Neural cell (in vitro differentiated cells): ENCODE measurements at regions not wholly inside any gene's neighbourhood (a gene's known extent, or its start where the extent isn't known, plus 50 kb on each side); places are given as distances from the start of the nearest gene placed in this dataset.

ENCODE experiments used
- H2AFZ ChIP-seq: fragments of 200-600, 300-800 bp; sonication (generic), shearing (Covaris generic); 2 replicates; pipeline ENCODE4 v1.6.0; 2014; ENCODE audit warnings: low read depth, mild to moderate bottlenecking, antibody characterized with exemption, low read length, moderate library complexity
- H3F3A ChIP-seq: fragments of 200-600 bp; shearing (Covaris generic); 2 replicates; pipeline ENCODE4 v1.6.1; 2016; ENCODE audit warnings: mild to moderate bottlenecking, moderate library complexity, mixed read lengths, antibody characterized with exemption, low read length; ENCODE audit not compliant: insufficient read depth, poor library complexity, severe bottlenecking
- H3K27ac ChIP-seq: fragments of 200-600, 300-800 bp; sonication (generic), shearing (Covaris generic); 2 replicates; pipeline ENCODE4 v1.5.1; 2014; ENCODE audit warnings: mild to moderate bottlenecking, low read length, moderate library complexity
- H3K27me3 ChIP-seq: fragments of 300-800, 200-600 bp; sonication (generic), shearing (Covaris generic); 2 replicates; pipeline ENCODE4 v1.6.0; 2014; ENCODE audit warnings: mild to moderate bottlenecking, low read depth, low read length, moderate library complexity; ENCODE audit not compliant: insufficient read depth
- H3K36me3 ChIP-seq: fragments of 300-800, 200-600 bp; sonication (generic), shearing (Covaris generic); 2 replicates; pipeline ENCODE4 v1.5.1; 2014; ENCODE audit warnings: mild to moderate bottlenecking, antibody characterized with exemption, low read length, moderate library complexity; ENCODE audit not compliant: insufficient read depth
- H3K4me2 ChIP-seq: fragments of 300-800, 200-600 bp; sonication (generic), shearing (Covaris generic); 2 replicates; pipeline ENCODE4 v1.6.0; 2014; ENCODE audit warnings: mild to moderate bottlenecking, low read length
- H3K4me3 ChIP-seq: fragments of 300-800, 200-600 bp; sonication (generic), shearing (Covaris generic); 2 replicates; pipeline ENCODE4 v1.5.1; 2014; ENCODE audit warnings: mild to moderate bottlenecking, low read length, moderate library complexity
- H3K79me2 ChIP-seq: fragments of 200-600 bp; shearing (Covaris generic); replicated peaks from 2 replicates; pipeline ENCODE4 v1.6.0; 2014; ENCODE audit warnings: mild to moderate bottlenecking, low read length, moderate library complexity; ENCODE audit not compliant: insufficient read depth
- H3K9ac ChIP-seq: fragments of 300-800, 200-600 bp; sonication (generic), shearing (Covaris generic); 2 replicates; pipeline ENCODE4 v1.6.1; 2016; ENCODE audit warnings: mild to moderate bottlenecking, low read length, mixed read lengths
- H3K9me2 ChIP-seq: fragments of 200-600 bp; shearing (Covaris generic); 2 replicates; pipeline ENCODE4 v1.6.1; 2016; ENCODE audit warnings: mild to moderate bottlenecking, low read length, mixed read lengths; ENCODE audit not compliant: insufficient read depth
- H3K9me3 ChIP-seq: fragments of 200-600, 300-800 bp; sonication (generic), shearing (Covaris generic); 2 replicates; pipeline ENCODE4 v1.6.1; 2016; ENCODE audit warnings: mild to moderate bottlenecking, mixed run types, low read length, moderate library complexity, mixed read lengths
- H4K20me1 ChIP-seq: fragments of 200-600 bp; shearing (Covaris generic); 2 replicates; pipeline ENCODE4 v1.6.1; 2016; ENCODE audit warnings: mild to moderate bottlenecking, mixed run types; ENCODE audit not compliant: insufficient read depth
- EP300 ChIP-seq: fragments of 450-650 bp; conservative IDR thresholded peaks from 2 replicates; pipeline ENCODE4 v1.6.1; 2014; ENCODE audit warnings: antibody characterized with exemption, mild to moderate bottlenecking, moderate library complexity; ENCODE audit not compliant: poor library complexity, severe bottlenecking
- EZH2 ChIP-seq: fragments of 200-600, 300-800 bp; shearing (Covaris generic), sonication (generic); IDR thresholded peaks from 2 replicates; pipeline ENCODE4 v1.6.1; 2014; ENCODE audit warnings: antibody characterized with exemption, low read length, borderline replicate concordance, mild to moderate bottlenecking; ENCODE audit not compliant: insufficient read depth, poor library complexity, severe bottlenecking
- MXI1 ChIP-seq: fragments of 450-650 bp; conservative IDR thresholded peaks from 2 replicates; pipeline ENCODE4 v1.6.1; 2014; ENCODE audit warnings: antibody characterized with exemption, mild to moderate bottlenecking; ENCODE audit not compliant: poor library complexity, severe bottlenecking
- POLR2AphosphoS5 ChIP-seq: IDR thresholded peaks from 2 replicates; pipeline ENCODE4 v1.6.1; 2012
- RAD21 ChIP-seq: fragments of 450-650 bp; conservative IDR thresholded peaks from 2 replicates; pipeline ENCODE4 v1.6.1; 2014; ENCODE audit warnings: antibody characterized with exemption, mild to moderate bottlenecking, moderate library complexity
- SMC3 ChIP-seq: fragments of 450-650 bp; conservative IDR thresholded peaks from 2 replicates; pipeline ENCODE4 v1.6.1; 2014; ENCODE audit warnings: antibody characterized with exemption, mild to moderate bottlenecking, moderate library complexity; ENCODE audit not compliant: poor library complexity
- TAF1 ChIP-seq: IDR thresholded peaks from 2 replicates; pipeline ENCODE4 v1.6.1; 2012; ENCODE audit warnings: low read depth
- TF ChIP-seq, protein P1 (sequence below): IDR thresholded peaks from 2 replicates; pipeline ENCODE4 v1.6.1; 2012; ENCODE audit warnings: borderline replicate concordance
- TF ChIP-seq, protein P2 (sequence below): fragments of 450-650 bp; IDR thresholded peaks from 2 replicates; pipeline ENCODE4 v1.5.1; 2014; ENCODE audit warnings: antibody characterized with exemption, mild to moderate bottlenecking, moderate library complexity; ENCODE audit not compliant: poor library complexity, severe bottlenecking

DNA sequence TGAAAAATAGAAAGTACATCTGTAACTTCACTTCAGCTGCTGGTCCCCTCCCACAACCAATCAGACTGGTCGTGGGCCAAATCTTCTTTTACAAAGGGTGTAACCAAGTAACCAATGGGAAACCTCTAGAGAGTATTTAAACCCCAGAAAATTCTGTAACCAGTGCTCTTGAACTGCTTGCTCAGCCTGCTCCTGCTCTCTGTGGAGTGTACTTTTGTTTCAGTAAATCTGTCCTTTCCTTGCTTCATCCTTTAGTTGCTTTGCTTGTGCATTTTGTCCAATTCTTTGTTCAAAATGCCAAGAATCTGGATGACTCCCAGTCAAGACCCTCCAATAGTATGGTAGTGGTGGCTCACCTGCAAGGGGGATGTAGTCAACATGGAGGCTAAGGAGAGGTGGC is 489.1 kb downstream of the FUT8 start:
- no peak overlapping the region for H3K9ac ChIP-seq
- no peak overlapping the region for H3K4me2 ChIP-seq
- no peaks in the 10 kb centered on the region for H3K79me2 ChIP-seq
- no peaks in the 10 kb centered on the region for H3K9me3 ChIP-seq
- no peaks in the 10 kb centered on the region for H3K9me2 ChIP-seq
- TF ChIP-seq RAD21: no peak
- no peak for TF ChIP-seq EP300
- TF ChIP-seq POLR2AphosphoS5: no peak
- TF ChIP-seq, protein P1, sequence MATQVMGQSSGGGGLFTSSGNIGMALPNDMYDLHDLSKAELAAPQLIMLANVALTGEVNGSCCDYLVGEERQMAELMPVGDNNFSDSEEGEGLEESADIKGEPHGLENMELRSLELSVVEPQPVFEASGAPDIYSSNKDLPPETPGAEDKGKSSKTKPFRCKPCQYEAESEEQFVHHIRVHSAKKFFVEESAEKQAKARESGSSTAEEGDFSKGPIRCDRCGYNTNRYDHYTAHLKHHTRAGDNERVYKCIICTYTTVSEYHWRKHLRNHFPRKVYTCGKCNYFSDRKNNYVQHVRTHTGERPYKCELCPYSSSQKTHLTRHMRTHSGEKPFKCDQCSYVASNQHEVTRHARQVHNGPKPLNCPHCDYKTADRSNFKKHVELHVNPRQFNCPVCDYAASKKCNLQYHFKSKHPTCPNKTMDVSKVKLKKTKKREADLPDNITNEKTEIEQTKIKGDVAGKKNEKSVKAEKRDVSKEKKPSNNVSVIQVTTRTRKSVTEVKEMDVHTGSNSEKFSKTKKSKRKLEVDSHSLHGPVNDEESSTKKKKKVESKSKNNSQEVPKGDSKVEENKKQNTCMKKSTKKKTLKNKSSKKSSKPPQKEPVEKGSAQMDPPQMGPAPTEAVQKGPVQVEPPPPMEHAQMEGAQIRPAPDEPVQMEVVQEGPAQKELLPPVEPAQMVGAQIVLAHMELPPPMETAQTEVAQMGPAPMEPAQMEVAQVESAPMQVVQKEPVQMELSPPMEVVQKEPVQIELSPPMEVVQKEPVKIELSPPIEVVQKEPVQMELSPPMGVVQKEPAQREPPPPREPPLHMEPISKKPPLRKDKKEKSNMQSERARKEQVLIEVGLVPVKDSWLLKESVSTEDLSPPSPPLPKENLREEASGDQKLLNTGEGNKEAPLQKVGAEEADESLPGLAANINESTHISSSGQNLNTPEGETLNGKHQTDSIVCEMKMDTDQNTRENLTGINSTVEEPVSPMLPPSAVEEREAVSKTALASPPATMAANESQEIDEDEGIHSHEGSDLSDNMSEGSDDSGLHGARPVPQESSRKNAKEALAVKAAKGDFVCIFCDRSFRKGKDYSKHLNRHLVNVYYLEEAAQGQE: no peak
- TF ChIP-seq, protein P2, sequence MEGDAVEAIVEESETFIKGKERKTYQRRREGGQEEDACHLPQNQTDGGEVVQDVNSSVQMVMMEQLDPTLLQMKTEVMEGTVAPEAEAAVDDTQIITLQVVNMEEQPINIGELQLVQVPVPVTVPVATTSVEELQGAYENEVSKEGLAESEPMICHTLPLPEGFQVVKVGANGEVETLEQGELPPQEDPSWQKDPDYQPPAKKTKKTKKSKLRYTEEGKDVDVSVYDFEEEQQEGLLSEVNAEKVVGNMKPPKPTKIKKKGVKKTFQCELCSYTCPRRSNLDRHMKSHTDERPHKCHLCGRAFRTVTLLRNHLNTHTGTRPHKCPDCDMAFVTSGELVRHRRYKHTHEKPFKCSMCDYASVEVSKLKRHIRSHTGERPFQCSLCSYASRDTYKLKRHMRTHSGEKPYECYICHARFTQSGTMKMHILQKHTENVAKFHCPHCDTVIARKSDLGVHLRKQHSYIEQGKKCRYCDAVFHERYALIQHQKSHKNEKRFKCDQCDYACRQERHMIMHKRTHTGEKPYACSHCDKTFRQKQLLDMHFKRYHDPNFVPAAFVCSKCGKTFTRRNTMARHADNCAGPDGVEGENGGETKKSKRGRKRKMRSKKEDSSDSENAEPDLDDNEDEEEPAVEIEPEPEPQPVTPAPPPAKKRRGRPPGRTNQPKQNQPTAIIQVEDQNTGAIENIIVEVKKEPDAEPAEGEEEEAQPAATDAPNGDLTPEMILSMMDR: no peak
- no peak for TF ChIP-seq MXI1
- TF ChIP-seq EZH2: no peak
- TF ChIP-seq SMC3: no peak
- no peak for TF ChIP-seq TAF1
- H3K27me3 ChIP-seq: no peaks in the 10 kb centered on the region
- H3K4me3 ChIP-seq: no peak overlapping the region
- no peaks in the 10 kb centered on the region for H3F3A ChIP-seq
- H3K27ac ChIP-seq: no peak overlapping the region
- H2AFZ ChIP-seq: no peak overlapping the region
- no peaks in the 10 kb centered on the region for H3K36me3 ChIP-seq
- H4K20me1 ChIP-seq: no peaks in the 10 kb centered on the region

DNA sequence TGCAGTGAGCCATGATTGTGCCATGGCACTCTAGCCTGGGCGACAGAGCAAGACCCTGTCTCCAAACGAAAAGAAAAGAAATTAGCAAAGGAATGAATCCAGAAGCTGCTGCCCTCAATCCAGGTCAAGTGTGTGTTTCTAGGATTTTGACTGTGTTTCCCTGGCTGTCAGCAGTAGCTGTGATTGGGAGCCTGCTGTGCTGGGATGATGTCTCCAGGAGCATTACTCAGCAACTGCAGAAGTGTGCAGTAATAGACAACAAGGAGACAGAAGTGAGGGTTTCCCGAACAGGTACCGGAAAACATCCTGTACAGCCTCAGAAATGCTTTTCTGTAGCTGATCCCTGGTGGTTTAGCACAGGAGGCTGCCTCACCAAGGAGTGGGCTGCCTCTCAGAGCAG is 492.5 kb downstream of the FUT8 start:
- Histone ChIP-seq H3K4me2 (no peak overlapping the region), H3K27ac (no peak overlapping the region), H3K4me3 (no peak overlapping the region), H2AFZ (no peak overlapping the region), H3K9me2 (no peaks in the 10 kb centered on the region), H3K79me2 (no peaks in the 10 kb centered on the region), H3K9ac (no peak overlapping the region), H3K36me3 (no peaks in the 10 kb centered on the region), H3F3A (no peaks in the 10 kb centered on the region), H4K20me1 (no peaks in the 10 kb centered on the region), H3K9me3 (no peaks in the 10 kb centered on the region), H3K27me3 (no peaks in the 10 kb centered on the region)
- TF ChIP-seq RAD21: peak; percentile 14
- TF ChIP-seq SMC3: no peak
- TF ChIP-seq EZH2: no peak
- TF ChIP-seq, protein P1: peak; percentile 50
- TF ChIP-seq TAF1: no peak
- TF ChIP-seq EP300: peak; percentile 15
- TF ChIP-seq, protein P2: no peak
- no peak for TF ChIP-seq MXI1
- TF ChIP-seq POLR2AphosphoS5: peak; percentile 62
